GM21528 (cell line): ENCODE measurements at regions not wholly inside any gene's neighbourhood (a gene's known extent, or its start where the extent isn't known, plus 50 kb on each side); places are given as distances from the start of the nearest gene placed in this dataset.
"Not testable (repeated sequence)": the region's sequence is repeated elsewhere in the genome, so short reads cannot be mapped to it uniquely, and the experiment has no call there.

Source experiments
- ATAC-seq: cut with Tn5 transposase; IDR thresholded peaks from one replicate; pipeline ENCODE4 v1.9.1; 2021; ENCODE audit warnings: mild to moderate bottlenecking, moderate library complexity; ENCODE audit not compliant: unreplicated experiment, low FRiP score

DNA sequence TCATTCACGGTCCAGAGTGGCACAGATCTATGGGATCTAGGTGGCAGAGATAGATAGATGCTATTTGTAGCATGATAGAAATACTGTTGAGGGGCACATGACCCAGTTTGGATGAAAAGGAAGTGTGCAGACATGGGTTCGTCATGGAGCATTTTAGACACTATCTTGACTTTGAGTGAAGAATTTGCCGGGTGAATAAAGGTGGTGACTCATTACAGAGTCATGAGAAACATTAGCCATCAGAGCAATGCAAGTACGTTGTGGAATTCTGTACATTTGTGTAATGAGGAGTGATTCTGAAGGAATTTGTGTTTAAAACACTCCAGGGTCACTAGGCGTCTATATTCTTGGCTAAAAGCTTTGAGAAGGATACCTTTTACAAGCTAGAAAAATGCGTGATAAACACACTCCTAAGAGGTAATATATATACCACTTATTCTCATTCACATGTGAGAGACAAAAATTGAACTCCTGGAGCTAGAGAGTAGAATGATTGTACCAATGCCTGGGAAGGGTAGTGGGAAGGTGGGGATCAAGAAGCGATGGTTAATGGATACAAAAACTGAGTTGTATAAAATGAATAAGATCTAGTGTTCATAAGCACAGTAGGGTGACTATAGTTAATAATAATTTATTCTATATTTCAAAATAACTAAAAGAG lies 593.7 kb upstream of the LUZP2 start:
- ATAC-seq: no peak

DNA sequence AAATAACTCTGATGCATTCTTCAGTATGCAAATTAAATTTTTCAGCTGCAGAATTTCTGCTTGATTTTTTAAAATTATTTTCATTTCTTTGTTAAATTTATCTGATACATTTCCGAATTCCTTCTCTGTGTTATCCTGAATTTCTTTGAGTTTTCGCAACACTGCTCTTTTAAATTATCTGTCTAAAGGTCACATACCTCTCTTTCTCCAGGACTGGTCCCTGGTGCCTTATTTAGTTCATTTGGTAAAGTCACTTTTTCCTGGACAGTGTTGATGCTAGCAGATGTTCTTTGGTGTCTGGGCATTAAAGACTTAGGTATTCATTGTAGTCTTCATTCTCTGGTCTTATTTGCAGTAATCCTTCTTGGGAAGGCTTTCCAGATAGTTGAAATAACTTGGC lies 577.4 kb upstream of the LUZP2 start:
- ATAC-seq: no peak

DNA sequence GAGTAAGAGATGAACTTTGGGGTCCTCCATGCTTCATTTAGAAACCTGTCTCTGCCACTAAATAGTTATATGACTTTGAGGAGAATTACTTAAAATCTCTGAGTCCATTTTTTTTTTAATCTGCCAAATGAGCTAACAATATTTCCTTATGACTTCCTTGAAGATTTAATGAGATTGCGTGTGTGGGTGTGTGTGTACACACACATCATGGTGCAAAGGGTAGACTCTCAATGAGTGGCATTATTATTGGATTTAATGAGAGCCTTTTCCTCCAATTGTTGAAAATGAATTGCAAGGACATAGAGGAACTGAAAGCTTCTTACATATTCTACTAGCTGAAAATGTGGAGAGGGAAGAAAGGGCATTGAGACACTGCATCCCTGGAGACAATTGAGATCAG lies 573.5 kb upstream of the LUZP2 start:
- no peak for ATAC-seq

DNA sequence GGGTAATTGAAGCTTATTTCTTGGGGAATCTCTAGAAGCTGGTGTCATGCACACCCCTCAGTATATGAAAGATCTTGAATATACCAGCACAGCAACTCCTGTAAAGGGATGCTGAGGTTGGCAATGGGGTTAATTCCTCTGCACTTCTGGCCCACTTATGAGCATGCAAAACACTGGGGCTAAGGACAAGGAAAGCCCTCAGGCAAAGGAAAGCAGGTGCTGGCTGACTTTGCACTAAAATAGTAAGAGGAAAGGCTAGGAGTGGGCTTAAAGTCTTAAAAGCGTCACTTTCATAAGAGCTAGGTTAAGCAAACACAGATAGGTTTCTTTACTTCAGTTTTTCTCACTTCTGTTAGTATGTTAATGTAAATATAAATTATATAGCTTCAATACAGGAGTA lies 572.6 kb upstream of the LUZP2 start:
- no peak for ATAC-seq

DNA sequence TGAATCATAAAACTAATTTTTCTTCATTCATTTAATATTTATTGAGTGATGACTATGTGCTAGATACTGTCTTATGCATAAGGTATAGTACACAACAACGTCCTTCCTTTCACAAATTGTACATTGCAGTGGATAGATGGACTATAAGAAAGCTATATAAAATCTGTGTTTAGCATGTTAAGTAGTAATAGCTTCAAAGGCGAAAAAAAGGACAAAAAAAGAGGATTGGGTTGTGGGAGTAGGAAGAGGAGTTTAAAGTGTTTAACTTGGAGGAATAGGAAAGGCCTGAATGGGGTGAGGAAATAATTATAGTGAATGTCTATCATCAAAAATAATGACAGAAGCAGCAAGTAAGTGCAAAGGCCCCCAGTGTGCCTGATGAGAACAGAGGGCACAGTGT lies 565.4 kb upstream of the LUZP2 start:
- ATAC-seq: no peak

DNA sequence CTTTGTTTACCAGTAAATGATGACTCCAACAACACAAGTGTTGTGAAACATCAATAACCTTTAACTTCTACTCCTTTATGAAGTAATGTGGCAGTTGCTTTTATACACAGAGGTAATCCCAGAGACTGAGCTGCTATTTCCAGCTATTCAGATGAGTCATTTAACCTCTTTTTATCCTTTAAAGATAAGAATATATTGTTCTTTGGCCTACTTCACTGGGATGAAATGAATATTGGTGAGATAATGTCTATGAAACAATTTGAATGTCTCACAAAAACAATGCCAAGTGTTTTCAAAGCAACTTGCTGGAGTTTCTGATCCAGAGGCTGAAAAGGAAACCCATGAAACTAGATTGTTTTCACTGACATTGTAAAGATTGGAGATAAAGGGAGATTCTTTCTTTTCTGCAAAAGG lies 564.4 kb upstream of the LUZP2 start:
- ATAC-seq: no peak

DNA sequence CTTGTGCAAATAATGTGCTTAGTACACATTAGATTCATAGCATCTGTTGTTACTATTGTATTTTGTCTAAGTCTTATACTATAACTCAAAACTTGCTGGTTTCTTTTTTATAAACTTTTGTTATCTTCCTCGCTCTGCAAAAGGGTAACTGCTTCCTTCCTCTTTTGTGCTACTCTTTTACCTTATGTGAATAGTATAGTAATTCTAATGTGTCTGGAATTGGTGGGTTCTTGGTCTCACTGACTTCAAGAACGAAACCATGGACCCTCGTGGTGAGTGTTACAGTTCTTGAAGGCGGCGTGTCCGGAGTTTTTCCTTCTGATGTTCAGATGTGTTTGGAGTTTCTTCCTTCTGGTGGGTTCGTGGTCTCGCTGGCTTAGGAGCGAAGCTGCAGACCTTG lies 563.1 kb upstream of the LUZP2 start:
- ATAC-seq: no peak

DNA sequence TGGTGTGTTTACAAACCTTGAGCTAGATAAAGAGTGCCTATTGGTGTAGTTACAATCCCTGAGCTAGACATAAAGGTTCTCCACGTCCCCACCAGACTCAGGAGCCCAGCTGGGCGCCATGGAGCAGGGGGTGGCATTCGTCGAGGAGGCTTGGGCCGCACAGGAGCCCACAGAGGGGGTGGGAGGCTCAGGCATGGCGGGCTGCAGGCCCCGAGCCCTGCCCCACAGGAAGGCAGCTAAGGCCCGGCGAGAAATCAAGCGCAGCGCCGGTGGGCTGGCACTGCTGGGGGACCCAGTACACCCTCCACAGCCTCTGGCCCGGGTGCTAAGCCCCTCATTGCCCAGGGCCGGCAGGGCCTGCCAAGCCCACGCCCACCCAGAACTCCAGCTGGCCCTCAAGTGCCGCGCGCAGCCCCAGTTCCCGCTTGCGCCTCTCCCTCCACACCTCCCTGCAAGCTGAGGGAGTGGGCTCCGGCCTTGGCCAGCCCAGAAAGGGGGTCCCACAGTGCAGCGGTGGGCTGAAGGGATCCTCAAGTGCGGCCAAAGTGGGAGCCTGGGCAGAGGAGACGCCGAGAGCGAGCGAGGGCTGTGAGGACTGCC lies 562.1 kb upstream of the LUZP2 start:
- not testable (repeated sequence) for ATAC-seq

DNA sequence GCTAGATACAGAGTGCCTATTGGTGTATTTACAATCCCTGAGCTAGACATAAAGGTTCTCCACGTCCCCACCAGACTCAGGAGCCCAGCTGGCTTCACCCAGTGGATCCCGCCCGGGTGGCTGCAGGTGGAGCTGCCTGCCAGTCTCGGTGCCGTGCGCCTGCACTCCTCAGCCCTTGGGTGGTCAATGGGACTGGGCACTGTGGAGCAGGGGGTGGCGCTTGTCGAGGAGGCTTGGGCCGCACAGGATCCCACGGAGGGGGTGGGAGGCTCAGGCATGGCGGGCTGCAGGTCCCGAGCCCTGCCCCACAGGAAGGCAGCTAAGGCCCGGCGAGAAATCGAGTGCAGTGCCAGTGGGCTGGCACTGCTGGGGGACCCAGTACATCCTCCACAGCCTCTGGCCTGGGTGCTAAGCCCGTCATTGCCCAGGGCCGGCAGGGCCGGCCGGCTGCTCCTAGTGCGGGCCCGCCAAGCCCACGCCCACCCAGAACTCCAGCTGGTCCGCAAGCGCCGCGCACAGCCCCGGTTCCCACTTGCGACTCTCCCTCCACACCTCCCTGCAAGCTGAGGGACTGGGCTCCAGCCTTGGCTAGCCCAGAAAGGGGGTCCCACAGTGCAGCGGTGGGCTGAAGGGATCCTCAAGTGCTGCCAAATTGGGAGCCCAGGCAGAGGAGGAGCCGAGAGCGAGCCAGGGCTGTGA lies 554.6 kb upstream of the LUZP2 start:
- not testable (repeated sequence) for ATAC-seq

DNA sequence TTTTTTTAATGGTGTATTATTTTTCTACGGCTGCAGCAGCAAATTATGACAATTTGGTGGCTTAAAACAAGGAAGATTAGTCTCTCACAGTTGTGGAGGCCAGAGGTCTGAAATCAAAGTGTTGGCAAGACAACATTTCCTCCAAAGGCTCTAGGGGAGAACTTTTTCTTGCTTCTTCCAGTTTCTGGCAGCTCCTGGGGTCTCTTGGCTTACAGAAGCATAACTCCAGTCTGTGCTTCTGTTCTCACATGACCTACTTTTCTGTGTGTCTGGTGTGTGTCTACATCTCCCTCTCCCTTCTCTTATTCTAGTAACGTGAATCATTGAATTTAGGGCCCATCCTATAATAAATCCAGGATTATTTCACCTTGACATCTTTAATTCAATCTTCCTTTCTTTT lies 551.9 kb upstream of the LUZP2 start:
- no peak for ATAC-seq

DNA sequence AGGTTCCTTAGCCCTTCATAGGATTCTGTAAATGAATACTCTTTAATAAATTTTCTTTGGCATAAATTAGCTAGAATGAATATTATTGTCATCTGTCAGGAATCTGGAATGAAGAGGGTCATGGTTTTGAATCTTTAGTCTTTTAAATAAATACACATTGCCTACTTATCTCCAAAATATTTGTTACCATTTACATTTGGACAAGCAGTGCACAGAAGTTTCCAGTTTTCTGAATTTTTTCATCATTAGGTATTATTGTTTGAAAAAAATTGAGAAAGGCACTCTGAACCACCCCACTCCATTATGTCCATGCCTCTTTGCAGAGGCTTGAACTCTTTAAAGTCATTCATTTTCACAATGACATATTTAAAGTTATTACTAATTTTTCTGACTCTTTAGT lies 549.0 kb upstream of the LUZP2 start:
- no peak for ATAC-seq

DNA sequence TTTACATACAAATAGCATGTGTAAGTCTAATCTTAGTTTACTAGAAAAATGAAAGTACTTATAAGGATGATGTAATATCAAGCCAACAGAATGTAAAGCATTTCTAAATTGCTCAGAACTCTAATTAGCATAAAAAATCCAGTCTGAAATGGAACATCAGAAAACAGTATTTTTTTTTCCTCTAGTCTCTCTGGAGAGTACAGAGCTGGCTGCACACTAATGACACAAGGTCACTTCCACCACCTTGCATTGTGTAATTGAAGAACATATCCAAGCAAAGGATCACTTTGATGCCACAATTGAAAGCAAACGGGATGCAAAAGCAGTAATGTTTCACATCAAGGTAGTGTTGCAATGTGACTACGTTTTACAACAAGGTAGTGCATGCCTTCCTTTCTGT lies 548.0 kb upstream of the LUZP2 start:
- no peak for ATAC-seq

DNA sequence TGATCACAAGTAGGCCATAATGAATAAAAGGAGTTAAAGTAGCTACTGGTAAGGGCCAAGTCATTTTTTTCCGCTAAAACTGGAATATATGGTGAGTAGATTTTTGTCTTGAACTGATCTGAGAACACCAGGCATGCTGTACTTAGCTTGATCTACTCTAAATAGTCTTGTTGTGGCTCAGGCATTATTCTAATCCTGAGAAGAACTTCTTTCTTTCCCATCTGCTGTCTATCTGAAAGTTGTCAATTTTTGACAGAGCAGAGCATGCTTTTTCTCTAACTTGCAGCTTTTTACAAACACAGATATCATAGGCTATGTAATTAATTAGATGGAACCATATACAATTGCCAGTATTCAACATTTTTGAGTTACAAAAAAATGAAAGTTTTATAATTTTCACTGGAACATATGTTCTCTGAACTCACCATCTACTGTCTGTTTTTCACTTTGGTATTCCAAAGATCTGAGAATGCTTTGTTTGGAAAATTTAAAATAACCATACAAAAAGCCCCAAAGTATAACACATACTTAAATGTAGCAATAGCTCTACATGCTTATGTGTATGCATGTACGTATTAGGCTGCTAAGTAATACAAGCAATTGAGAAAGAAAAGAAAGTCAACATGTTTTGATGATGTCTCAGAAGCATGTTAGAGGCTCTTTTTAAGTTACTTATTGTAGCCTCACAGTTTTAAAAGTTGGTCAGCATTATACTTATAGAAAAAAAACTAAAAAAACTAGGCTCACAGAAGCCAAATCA lies 542.7 kb upstream of the LUZP2 start:
- no peak for ATAC-seq

DNA sequence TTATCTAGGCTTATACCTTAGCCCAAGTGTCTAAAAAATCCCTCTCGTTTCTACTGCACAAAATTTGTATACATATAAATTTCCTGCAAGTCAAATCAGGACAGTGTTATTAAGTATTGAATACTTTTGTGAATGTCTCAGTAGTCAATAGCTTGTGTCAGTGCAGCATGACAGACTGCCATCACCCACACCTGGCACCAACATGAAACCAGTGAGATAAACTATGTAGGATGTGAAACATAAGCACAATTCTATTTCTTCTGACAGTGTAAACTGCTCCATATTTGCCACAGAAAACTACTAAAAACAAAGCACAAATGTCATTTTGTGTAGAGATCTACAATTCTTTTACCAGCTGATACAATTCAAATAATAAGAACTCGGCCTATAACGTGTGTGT lies 542.1 kb upstream of the LUZP2 start:
- ATAC-seq: no peak

DNA sequence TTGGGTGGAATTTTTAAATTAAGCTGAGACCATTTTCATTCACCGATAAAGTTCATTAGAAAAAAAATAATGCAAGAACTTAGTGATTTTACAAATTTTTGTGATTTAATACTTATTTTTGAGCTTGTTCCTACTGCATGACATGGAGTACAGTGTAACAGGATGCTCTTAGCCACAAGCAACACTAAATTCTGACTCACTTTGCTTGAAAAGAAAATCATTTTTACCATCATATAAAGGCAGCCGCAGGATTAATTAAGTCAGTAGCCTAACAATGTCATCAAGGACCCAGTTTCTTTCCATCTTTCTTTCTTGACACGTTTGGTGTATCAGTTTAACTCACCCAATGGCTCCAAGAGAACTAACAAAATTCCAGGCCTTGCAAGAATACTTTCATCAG lies 540.3 kb upstream of the LUZP2 start:
- no peak for ATAC-seq

DNA sequence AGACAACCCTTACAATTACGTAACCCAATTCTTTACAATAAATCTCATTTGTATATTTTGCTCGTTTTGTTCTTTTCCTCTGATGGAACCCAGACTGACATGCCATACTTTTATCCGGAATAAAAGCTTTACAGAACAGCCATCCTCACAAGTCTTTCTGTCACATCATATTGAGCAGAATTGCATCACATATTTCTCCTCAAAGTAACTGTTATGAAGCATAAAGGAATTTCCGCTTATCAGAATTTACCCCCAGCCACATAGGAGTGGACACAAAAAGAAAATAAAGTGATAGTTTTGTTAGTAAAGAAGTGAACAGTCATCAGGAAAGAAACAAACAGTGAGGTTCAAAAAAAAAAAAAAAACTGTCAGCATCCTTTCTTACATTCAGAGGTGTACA lies 539.5 kb upstream of the LUZP2 start:
- no peak for ATAC-seq

DNA sequence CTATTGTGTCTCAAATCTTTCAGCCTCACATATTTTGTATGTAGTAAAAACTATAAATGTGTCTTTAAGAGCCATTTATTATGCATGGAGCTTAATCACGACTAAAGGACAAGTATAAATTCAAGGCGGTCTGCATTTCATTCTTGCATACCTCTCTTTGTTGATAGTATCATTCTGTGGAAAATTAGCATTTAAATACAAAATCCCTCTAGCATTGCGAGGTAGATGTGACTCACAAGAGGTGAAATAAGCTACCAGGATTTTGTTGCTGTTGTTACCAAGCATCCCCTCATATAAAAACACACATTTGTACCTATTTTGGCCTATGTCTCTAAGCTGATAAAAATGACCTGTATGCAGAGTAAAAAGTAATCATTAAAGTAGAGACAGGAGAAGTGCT lies 537.4 kb upstream of the LUZP2 start:
- ATAC-seq: no peak

DNA sequence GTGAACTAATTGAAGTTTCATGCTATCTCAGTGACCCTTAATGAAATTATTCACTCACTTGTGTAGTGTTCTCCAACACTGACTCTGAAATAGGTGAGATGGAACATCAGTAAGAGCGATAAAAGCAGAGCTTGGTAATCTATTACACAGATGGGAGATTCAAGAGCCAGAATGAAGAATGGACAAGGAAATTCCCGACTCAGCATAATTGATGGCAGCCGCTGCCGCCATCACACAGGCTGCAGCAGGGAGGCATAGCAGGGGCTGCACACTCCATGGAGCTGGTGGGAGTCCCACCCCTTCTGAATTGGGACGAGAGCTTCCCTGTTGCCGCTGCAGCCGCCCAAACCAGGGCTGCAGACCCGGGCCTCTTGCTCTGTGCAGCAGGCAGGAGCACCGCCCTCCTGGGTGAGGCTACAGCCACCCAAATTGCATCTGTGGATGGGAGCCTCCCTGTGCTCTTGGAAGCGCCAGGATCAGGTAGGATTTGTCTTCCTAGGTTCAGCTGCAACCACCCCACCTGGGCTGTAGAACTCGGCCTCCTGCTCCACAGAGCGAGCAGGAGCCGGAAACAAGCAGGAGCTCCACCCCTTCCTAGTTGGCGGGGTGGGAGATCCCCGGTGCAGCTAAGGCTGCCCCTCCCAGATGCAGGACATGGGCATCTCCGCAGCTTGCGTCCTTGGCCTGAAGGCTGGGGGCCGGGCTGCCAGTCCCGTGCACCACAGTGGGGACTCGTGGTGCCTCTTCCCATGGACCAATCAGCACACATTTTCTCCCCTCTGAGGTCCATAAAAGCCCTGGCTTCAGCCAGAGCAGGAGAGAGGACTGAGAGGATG lies 535.1 kb upstream of the LUZP2 start:
- ATAC-seq: no peak

DNA sequence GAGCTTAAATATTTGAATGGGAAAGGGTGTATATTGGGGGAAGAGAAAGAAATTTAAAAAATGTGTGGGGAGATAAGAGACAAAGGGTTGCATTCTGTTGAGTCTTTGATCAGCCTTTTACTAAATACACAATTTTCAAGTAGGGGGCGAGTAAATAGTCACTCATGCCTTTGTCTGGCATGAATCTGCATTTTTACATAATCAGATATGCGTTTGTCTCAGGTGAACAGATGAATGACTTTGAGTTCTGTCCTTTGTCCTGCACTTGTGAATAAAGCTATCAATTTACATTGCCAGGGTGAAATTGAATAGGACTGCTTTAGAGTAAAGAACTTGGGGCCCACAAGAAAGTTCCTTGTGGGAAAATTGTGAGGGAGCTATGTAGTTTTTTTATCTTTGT lies 523.6 kb upstream of the LUZP2 start:
- ATAC-seq: no peak

DNA sequence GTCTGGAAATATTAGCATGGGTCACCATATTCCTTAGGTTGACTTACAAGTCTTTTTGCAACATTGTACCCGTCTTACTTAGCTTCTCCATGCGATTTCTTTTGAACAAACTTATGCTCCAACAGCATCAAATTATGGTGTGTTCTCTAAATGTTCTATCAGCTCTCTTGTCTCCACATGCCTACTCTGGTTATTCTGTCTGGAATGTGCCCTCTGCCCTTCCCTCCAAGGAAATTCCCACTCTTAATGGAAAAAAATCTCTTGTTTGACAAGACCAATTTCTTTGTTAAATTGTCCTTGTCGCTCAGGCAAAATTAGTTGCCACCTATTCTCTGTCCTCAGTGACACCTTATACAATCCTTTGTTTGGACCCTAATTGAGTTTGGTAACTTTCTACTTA lies 522.8 kb upstream of the LUZP2 start:
- no peak for ATAC-seq

DNA sequence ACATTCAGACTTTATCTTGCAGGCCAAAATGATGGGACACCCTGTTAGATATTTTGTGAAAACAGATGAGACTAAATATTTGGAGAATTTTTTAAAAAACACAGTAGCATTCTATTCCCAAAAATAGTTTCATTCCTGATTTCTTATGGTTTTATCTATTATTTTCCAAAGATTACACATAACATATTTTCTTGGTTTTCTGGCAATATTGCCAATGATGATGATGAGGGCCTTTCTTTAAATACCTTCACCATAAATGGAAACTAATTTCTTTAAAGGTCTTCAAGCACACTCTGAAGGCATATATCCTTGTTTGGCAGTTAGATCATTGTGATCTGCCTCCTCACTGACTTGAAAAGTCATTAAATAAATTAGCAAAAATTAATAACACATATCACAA lies 522.3 kb upstream of the LUZP2 start:
- no peak for ATAC-seq
